ENCODE measurements at regions not wholly inside any gene's neighbourhood (a gene's known extent, or its start where the extent isn't known, plus 50 kb on each side); places are given as distances from the start of the nearest gene placed in this dataset.

DNA sequence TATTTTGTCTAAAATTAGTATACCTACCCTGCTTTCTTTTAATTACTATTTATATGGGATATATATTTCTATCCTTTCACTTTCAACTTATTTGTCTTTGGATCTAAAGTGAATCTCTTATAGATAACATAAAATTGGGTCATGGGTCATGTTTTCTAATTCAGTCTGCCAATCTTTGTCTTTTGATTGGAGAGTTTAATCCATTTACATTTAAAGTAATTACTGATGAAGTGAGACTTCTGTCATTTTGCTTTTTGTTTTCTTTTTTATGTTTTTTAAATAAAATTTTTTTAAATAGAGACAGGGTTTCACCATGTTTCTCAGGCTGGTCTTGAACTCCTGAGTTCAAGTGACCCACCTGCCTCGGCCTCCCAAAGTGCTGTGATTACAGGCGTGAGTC lies 50.5 kb upstream of the PRDM1 start:
- TF ChIP-seq, protein P1, sequence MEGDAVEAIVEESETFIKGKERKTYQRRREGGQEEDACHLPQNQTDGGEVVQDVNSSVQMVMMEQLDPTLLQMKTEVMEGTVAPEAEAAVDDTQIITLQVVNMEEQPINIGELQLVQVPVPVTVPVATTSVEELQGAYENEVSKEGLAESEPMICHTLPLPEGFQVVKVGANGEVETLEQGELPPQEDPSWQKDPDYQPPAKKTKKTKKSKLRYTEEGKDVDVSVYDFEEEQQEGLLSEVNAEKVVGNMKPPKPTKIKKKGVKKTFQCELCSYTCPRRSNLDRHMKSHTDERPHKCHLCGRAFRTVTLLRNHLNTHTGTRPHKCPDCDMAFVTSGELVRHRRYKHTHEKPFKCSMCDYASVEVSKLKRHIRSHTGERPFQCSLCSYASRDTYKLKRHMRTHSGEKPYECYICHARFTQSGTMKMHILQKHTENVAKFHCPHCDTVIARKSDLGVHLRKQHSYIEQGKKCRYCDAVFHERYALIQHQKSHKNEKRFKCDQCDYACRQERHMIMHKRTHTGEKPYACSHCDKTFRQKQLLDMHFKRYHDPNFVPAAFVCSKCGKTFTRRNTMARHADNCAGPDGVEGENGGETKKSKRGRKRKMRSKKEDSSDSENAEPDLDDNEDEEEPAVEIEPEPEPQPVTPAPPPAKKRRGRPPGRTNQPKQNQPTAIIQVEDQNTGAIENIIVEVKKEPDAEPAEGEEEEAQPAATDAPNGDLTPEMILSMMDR (IDR thresholded peaks at IDR 0.05) = no peak
- no peak for TF ChIP-seq POLR2AphosphoS5 (IDR thresholded peaks at IDR 0.05)
- TF ChIP-seq EP300 (IDR thresholded peaks at IDR 0.05; ENCODE audit: low read depth) = no peak

Measured in transverse colon (tissue), 4 donors.